IPS-NIHi11 (cell line): ENCODE measurements at regions not wholly inside any gene's neighbourhood (a gene's known extent, or its start where the extent isn't known, plus 50 kb on each side); places are given as distances from the start of the nearest gene placed in this dataset.

Experiments
- DNase-seq: peaks from one replicate; pipeline ENCODE4 v3.0.0; 2012; ENCODE audit warnings: mixed read lengths, low spot score

GRCh38 chr13:76516586-76516985 lies 369.6 kb downstream of the KCTD12 start:
- no peak for DNase-seq

DNA sequence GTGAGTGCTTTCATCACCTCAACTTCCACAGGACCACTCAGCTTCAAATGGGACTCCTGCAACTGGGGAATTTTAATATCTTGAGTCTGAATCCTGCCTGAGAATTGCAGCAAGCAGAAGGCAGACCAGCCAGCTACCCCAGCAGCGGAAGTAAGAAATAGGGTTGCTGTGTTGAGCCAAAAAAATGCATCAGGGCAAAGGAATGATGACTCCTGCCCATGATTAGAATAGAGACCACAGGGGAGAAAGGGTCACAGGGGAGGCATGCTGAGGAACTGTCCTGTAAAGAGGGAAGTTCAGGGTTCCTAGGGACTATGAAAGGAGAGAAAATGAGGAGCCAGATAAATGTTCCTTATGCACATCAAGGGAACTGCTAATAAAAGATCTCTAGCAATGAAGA lies 370.2 kb downstream of the KCTD12 start:
- DNase-seq = no peak

GRCh38 chr13:76512721-76513145 lies 373.5 kb downstream of the KCTD12 start:
- no peak for DNase-seq

- no peak for DNase-seq
Measured at GRCh38 chr13:76505437-76505836, 380.8 kb downstream of the KCTD12 start.

DNA sequence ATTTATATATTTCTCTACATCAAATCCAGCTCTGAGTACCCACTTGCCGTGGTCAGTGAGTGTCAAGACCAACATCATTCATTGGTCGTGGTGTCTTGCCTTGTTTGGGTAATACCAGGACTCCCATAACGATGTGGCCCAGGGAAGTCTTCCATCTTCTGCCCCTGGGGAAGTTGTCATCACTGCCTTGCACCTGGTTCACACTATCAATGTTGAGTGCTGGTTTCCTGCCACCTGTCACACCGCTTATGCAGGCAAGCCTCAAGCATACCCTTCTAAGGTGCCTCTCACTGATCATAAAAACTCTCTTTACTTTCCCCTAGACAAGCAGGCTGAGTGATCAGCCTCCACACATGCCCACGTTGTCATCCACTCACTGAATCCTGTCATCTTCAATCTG lies 382.4 kb downstream of the KCTD12 start:
- no peak for DNase-seq

DNA sequence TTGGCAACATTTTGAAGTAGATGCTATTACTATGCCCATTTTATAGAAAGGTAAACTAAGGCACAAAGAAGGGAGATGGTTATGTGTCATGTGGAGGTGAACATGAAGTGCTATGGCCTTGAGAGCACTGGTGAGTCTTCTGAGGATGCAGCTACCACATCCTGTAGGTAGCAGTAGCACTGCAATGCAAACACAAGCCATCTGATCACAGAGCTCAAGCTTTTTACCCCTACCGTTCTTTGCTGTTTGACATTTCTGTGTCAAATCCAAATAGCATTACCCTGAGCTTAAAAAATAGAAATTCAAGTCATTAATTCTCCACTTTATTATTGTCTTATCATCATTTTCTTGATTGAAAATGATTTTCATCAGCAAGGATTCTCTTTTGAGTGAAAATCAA lies 382.9 kb downstream of the KCTD12 start:
- DNase-seq = no peak

GRCh38 chr13:76500894-76501293 lies 385.3 kb downstream of the KCTD12 start:
- no peak for DNase-seq

- DNase-seq = no peak
Measured at GRCh38 chr13:76499891-76500290, 386.3 kb downstream of the KCTD12 start.

- DNase-seq = no peak
Measured at GRCh38 chr13:76489274-76489673, 396.9 kb downstream of the KCTD12 start.

DNA sequence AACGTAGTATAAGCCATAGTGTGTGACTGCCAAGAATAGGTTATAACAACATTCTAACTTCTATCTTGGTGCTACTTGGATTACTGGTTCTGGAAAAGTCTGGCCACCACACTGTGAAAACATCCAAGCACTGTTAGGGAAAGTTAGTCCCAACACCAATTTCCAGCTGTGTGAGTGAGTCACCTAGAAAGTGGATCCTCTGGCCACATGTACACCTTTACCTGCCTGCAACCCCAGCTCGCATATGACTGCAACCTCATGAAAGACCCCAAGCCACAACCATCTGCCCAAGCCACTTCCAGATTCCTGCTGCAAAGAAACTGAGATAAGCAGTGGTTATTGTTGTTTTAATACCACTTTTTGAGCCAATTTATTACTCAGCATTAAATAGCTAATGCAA lies 404.5 kb downstream of the KCTD12 start:
- DNase-seq = no peak

DNA sequence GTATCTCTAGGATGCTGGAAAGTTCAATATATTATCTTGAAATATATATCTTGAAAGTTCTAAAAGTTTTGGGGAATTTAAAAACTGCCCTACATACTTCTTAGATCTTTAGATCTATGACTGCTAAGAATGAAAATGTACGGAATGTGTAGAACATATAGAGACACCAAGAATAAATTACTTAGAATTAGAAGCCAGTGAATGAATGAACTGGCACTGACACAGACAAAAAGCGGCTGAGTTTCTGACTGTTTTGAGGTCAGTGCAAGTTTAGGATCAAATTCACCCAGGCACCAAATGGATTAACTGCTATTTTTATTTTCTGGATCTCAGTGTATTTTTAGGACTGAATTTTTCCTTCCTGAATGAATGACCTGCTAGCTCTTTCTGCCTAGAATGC lies 411.2 kb downstream of the KCTD12 start:
- DNase-seq = no peak

- no peak for DNase-seq
Measured at GRCh38 chr13:76474356-76474755, 411.8 kb downstream of the KCTD12 start.

DNA sequence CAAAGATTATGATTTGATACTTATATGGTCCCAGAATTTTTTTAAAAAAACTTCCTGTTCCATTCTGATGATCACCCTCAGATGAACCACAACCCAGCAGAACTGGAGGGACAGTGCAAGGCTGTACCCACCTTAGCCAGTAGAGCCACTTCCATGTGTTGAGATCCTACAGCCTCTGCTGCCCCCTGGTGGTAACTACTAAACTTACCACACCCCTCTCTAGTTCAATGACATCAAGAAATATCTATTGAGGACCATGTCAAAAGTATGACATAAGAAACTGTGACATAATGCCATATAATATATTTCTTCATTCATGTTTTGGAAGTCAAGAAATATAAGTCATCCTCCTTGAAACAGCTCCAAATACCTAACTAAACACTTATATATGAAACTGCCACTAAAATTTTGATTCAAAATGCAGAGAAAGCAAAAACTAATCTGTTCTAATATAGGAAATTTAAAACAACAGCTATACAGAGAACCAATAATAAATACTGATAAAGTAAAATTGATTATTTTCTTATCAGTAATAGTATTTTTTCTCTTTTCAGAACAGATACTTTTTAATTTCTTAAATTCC lies 412.6 kb downstream of the KCTD12 start:
- peak; percentile 74 for DNase-seq

DNA sequence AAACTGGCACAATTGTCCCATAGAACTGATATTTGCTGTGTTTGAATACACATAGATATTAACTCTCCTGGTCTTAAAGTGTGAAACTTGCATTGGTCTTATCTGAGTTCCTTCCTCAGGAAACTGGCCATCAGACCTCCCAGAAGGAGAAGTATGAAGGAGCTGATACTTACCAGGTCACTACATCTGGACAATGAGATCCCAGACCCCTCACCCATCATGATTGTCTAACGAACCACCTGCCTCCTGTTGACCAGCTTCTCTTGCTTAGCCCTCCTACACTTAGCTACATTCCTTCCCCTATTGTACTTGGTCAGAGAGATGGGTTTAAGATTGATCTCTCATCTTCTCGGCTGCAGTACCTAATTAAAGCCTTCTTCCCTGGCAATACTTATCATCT lies 413.3 kb downstream of the KCTD12 start:
- DNase-seq = no peak

GRCh38 chr13:76471486-76471885 lies 414.7 kb downstream of the KCTD12 start:
- DNase-seq = no peak

DNA sequence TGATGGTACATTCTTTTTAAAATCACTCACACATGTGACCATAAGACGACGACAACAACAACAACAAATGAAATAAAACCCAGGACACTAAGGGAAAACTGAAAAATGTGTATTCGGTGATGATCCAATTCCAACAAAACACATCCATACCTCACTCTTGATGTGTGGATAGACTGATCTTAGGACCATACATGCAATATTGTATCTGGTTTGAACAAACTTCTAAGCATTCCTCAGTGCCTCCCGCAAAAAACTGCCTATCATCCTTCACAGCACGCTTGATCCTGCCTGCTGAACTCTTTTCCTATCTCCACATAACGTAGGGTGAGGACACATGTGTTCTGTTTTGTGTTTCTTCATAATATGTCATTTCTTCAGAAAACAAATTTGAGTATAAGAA lies 415.2 kb downstream of the KCTD12 start:
- no peak for DNase-seq

- no peak for DNase-seq
Measured at GRCh38 chr13:76466043-76466442, 420.2 kb downstream of the KCTD12 start.

- DNase-seq = no peak
Measured at GRCh38 chr13:76463314-76463713, 422.9 kb downstream of the KCTD12 start.

DNA sequence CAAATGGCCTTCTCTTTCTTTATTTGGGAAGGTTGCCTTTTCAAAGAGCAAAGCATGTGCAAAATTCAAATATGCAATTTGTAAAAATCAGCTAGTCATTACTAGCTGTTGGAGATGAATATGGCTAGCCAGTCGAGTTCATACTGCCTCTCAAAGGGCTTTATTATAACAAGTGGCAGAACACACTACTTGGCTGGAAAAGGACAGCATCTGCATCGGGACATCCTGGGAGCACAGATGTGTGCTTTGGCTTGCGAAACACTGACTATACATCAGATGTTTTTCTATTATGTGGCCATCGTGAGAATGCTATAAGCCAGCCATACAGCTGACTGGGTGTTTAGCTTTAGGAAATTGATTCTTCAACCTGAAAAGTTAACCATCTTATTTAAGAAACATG lies 424.2 kb downstream of the KCTD12 start:
- no peak for DNase-seq

- no peak for DNase-seq
Measured at GRCh38 chr13:76461484-76461883, 424.7 kb downstream of the KCTD12 start.

GRCh38 chr13:76459863-76460262 lies 426.3 kb downstream of the KCTD12 start:
- DNase-seq = no peak

- DNase-seq = no peak
Measured at GRCh38 chr13:76455960-76456359, 430.2 kb downstream of the KCTD12 start.

DNA sequence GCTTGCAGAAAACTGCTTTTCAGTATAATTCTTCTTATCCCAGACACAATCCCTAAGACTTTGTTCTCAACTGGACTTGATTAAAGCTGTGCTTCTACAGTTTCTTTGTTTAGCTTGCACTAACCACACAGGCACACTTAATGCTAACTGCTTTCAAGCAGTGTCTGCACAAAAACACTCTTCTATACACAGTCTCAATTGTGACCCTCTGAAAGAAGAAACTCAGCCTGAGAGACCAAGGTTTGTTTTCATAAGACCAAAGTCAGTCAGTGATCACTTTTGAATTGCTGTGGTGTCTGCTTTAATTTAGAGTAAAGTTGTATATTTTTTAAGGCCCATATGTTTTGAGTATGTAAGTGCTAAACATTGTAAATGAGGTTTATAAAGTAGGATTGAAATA lies 431.2 kb downstream of the KCTD12 start:
- DNase-seq = no peak

GRCh38 chr13:76449716-76450115 lies 436.5 kb downstream of the KCTD12 start:
- no peak for DNase-seq

GRCh38 chr13:76446191-76446590 lies 440.0 kb downstream of the KCTD12 start:
- no peak for DNase-seq
